GM10266 (cell line): ENCODE measurements at regions not wholly inside any gene's neighbourhood (a gene's known extent, or its start where the extent isn't known, plus 50 kb on each side); places are given as distances from the start of the nearest gene placed in this dataset.
"Not testable (repeated sequence)": the region's sequence is repeated elsewhere in the genome, so short reads cannot be mapped to it uniquely, and the experiment has no call there.

Experiments used
- DNase-seq: peaks from one replicate; pipeline ENCODE4 v3.0.0; 2012; ENCODE audit errors: extremely low spot score
- TF ChIP-seq, protein P1 (sequence below): IDR thresholded peaks from 2 replicates; pipeline ENCODE4 v1.5.1; 2012; ENCODE audit warnings: mild to moderate bottlenecking, low read depth; ENCODE audit not compliant: control insufficient read depth, insufficient read depth; ENCODE audit errors: missing control alignments

- DNase-seq = no peak
- TF ChIP-seq, protein P1, sequence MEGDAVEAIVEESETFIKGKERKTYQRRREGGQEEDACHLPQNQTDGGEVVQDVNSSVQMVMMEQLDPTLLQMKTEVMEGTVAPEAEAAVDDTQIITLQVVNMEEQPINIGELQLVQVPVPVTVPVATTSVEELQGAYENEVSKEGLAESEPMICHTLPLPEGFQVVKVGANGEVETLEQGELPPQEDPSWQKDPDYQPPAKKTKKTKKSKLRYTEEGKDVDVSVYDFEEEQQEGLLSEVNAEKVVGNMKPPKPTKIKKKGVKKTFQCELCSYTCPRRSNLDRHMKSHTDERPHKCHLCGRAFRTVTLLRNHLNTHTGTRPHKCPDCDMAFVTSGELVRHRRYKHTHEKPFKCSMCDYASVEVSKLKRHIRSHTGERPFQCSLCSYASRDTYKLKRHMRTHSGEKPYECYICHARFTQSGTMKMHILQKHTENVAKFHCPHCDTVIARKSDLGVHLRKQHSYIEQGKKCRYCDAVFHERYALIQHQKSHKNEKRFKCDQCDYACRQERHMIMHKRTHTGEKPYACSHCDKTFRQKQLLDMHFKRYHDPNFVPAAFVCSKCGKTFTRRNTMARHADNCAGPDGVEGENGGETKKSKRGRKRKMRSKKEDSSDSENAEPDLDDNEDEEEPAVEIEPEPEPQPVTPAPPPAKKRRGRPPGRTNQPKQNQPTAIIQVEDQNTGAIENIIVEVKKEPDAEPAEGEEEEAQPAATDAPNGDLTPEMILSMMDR = no peak
Measured at GRCh38 chr4:64911846-64912245, 502.6 kb upstream of the TECRL start.

DNA sequence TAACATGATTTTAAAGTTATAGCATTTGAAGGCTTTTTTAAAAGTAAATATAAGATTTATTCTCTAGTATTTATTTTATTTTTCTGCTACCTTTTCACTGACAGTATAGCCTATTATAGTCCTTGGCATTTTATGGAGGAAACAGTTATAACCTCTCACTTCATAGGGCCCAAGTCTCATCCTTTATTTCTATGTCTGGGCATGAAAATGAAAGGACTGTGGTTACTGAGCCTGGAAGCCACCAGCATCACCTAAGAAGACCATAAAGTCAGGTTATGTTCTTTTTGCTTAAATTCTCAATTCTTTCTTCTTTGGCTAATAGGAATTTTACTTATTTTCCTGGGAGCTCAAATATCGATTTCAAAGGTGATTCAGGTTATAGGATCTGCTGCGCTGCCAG lies 494.7 kb upstream of the TECRL start:
- no peak for DNase-seq
- TF ChIP-seq, protein P1 = no peak

GRCh38 chr4:64899563-64899962 lies 490.3 kb upstream of the TECRL start:
- TF ChIP-seq, protein P1 = no peak
- no peak for DNase-seq

GRCh38 chr4:64899030-64899429 lies 489.8 kb upstream of the TECRL start:
- not testable (repeated sequence) for DNase-seq

DNA sequence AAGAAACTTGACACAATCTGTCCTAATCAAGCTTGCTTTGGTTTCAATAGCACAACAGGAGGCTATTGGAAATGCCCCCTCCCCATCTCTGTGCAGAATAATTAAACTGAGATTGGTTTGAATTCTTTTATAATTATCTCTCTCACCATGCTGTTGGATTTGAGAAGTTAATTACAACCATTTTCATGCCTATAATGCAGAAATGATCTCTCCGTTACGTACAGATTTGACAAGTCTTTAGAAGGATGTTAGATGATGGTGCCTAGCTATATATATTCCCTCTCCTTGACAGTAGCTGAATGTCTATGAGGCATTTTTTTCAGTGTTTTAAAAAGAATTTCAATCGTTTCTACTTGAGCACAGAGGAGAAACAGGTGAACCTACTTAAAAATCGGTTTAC lies 488.4 kb upstream of the TECRL start:
- no peak for DNase-seq

GRCh38 chr4:64895031-64895430 lies 485.8 kb upstream of the TECRL start:
- TF ChIP-seq, protein P1 = no peak
- DNase-seq = no peak

More for the DNA sequence above, 488.4 kb upstream of the TECRL start:
- TF ChIP-seq, protein P1 = no peak

GRCh38 chr4:64893205-64893604 lies 484.0 kb upstream of the TECRL start:
- TF ChIP-seq, protein P1 = no peak
- no peak for DNase-seq

GRCh38 chr4:64889906-64890610 lies 480.8 kb upstream of the TECRL start:
- TF ChIP-seq, protein P1 = no peak
- DNase-seq = no peak
